LoVo (cell line): ENCODE measurements at regions not wholly inside any gene's neighbourhood (a gene's known extent, or its start where the extent isn't known, plus 50 kb on each side); places are given as distances from the start of the nearest gene placed in this dataset.

ENCODE experiments used
- DNase-seq: peaks from one replicate; pipeline ENCODE4 v3.0.0-alpha.2; 2016; ENCODE audit warnings: low spot score

DNA sequence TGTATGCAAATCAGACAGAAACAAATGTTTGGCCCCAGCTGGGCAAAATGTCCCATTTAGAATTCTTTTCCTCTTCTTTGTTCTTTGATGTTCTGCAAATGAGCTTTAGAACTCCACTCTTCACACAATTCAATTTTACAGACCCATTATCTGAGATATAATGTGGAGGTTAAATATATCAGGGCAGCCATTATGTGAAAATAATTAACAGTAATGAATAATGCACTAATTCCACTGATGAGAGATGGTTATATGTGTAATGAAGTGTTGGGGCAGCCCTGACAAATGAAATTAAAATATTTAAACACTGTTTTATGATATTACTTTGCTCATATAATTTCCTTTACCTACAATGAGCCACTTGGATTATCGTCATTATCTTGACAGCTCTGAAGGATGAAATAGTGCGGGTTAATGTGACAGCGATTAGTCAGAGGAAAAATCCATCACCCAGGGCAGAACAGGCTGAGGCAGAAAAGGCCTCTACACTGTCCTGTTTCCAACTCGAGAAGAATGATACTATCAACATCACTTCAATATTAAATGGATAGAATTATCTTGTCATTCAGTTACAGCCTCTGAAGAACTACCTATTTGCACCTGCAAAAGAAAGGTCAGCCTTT is 321.1 kb downstream of the RBM26 start:
- no peak for DNase-seq

GRCh38 chr13:79081942-79082341 is 324.1 kb downstream of the RBM26 start:
- no peak for DNase-seq

- peak; percentile 34 for DNase-seq
Measured at GRCh38 chr13:79079351-79079839, 326.7 kb downstream of the RBM26 start.

DNA sequence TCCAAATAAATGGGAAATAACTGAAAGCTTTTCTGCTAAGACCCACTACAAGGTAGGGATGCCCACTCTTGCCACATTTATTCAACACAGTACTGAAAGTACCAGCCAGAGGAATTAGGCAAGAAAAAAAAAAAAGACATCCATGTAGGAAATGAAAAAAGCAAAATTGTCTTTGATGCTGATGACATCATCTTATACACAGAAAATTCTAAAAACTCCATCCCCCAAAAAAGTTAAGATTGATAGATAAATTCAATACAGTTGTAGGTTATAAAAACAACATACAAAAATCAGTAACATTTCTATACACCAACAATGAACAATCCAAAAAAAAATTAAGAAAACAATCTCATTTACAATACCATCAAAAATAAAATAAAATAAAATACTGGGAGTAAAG is 330.4 kb downstream of the RBM26 start:
- DNase-seq, result no peak

DNA sequence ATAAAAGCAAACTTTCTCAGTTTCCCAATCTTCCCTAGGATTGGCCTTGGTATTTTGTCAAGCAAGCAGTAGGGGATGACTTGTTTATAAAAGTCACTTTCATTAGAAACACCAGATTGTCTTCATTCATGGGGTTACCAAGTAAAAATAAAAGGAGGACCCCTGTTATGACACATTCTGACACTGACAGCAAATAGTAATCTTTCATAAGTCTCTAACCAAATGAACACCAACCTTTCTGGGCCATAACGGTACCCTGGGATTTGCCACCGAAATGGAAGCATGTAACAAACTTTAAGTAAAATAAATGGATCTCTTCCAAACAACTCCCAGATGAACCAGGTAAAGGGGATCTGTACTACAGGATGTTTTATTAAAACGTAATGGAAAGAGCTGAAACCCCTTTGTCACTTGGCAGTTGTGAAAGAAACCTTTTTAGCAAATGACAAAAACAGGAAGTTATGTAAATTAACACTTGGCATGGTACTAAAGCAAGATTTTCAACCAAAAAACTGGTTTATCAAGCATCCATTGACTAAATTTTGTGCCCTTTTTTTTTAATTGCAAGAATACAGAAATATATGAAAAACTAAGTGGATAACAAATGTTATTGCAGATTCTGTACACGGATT is 335.6 kb downstream of the RBM26 start:
- no peak for DNase-seq

DNA sequence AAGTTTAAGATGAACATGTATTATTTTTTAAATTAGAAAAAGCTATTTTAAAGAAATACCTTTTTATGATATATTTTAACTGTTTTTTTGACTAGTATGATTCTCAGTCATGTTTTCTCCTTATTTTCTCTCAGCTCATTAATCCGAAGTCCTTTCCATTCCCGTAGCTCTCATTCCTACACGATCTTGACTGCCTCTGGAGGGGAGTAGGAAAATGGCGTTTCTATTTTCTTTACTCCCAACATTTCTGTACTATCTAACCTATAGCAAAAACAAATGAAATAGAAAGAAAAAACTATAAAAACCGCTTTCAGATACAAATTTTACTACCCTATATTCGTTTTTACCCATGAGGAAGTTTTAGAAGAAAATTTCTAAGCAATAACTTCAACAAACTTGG is 343.8 kb downstream of the RBM26 start:
- DNase-seq, result no peak

- no peak for DNase-seq
Measured at GRCh38 chr13:79060216-79060615, 345.8 kb downstream of the RBM26 start.

GRCh38 chr13:79056706-79057105 is 349.3 kb downstream of the RBM26 start:
- DNase-seq, result no peak

- no peak for DNase-seq
Measured at GRCh38 chr13:79051472-79051871, 354.6 kb downstream of the RBM26 start.

DNA sequence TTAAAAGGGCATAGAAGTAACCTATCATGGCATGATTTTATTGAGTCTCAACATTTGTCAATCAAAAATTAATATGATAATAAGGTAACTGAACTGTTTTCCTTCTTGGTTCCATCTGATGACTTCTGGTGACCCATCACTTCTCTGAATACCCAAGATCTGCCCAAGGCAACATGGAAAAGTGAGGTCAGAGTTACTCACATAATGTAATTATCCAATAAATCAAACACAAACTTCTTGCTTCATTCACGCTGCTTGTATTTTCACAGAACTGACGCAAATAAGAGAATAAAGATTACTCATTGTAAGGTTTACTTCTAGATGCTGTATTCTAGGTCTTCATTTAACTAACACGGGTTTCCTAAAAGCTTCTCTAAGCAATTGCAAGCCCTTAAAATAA is 361.6 kb downstream of the RBM26 start:
- DNase-seq, result no peak

DNA sequence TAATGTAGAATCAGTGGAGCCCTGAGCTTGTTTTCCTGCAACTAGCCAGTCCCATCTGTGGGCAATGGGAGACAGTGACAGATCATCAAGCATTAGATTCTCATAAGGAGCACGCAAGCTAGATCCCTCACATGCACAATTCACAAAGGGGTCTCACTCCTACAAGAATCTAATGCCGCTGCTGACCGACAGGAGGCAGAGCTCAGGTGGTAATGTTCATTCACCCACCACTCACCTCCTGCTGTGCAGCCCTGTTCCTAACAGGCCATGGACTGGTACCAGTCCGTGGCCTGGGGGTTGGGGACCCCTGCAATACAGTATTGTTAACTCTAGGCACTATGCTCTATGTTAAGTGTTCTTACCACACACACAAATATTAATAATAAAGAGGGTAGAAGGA is 362.8 kb downstream of the RBM26 start:
- DNase-seq, result no peak

DNA sequence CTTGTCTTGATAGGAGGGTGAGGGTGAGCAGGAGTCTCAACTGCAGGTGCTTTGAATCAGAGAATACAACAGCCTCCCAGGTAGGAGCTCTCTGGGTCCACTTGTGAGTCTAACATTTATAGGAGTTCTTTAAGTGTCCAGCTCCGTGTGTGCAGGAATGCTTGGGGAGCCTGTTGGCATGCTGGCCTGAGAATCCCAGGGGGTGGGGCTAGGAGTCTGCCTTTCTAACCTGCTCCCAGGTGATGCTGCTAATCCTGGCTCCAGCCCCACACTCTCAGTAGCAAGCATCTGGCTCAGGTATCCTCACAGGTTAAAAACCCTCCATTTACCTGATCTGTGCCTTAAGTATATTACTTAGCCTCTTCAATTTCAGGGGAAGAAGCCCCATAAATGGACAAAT is 368.9 kb downstream of the RBM26 start:
- DNase-seq, result no peak

- DNase-seq, result no peak
Measured at GRCh38 chr13:79034341-79034740, 371.7 kb downstream of the RBM26 start.

DNA sequence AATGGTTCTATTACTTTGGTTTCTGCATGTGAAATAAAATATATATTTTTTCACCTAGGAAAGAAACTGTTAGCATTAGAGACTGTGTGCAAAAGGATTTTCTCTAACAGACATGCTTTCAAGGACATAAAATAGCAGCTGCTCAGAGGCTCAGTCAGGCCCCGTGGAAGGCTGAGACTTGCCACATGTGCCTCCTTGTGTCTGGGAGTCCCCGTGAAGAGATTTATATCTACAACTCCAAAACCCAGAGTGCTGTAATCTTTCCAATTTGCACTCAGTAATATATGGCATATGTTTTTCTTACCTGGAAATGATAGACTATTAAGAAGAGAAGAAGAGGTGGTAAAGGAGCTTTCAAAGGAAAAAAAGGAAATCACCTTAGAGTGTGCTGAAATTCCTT is 371.6 kb upstream of the OBI1 start:
- DNase-seq, result no peak

DNA sequence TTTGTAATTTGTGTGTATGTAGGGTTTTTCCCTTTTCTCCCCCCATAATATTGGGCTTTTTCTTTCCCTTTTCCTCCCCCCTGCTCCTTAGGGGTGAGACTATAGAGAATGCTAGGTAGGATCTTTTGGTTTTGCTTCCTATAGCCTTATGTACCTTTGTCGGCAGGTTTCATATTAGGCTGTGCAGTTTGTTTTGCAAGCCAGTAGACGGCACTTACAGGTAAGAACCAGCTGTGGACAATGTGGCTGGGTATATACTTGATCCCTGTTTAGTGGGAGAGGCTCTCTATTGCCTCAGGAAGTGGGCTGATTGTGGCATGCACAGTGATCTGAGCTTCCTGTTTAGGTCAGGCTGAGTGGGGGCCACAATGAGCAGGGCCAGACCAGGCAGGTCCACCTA is 359.2 kb upstream of the OBI1 start:
- DNase-seq, result no peak

DNA sequence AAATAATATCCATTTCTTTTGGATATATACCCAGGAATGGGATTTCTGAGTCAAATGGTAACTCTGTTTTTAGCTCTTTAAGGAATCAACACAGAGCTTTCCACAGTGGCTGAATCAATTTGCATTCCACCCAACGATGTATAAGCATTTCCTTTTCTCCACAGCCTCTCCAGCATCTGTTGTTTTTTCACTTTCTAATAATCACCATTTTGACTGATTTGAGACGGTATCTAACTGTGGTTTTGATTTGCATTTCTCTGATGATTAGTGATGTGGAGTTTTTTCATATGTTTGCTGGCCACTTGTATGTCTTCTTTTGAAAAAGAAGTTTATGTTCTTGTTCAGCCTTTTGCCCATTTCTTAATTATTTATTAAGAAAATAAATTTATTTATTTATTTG is 352.2 kb upstream of the OBI1 start:
- DNase-seq, result no peak

DNA sequence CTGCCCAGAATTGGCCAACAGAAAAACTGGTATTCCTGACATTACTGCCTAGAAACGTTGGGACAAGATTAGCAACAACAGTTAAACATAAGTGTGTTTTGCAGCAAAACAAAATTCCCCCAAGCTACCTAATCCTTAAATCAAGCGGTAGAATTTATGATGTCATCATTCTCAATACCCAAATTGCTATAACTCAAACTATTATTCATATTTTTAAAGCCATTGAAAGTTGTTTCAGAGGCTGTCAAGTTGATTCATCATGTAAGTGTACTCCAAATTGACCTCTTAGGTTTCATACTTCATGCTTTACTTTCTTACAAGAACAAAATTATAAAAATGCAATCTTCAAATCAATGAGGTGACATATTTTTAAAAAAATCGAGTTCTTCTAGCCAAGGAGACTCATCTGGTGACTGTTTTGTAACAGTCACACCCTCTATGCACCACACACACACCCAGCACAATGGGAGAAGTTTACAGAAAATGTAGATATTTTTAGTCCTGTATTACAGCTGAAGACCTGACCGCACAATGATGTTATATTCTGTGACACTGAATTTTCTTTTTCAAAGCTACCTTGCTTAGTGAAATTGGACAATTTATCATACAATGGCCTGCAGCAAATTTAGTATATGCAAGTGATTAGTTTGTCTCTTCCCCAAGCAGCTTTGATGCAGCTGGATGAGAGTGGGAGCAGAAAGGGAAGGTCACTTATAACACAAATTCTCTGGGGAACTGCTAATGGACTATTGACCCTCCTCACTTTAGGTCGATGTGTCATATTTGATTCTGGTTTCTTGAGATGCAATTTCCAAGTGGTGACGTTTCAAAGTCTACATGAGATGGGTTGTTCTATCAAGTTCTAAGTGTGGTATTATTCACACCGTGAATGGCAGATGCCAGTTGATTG is 345.3 kb upstream of the OBI1 start:
- no peak for DNase-seq

DNA sequence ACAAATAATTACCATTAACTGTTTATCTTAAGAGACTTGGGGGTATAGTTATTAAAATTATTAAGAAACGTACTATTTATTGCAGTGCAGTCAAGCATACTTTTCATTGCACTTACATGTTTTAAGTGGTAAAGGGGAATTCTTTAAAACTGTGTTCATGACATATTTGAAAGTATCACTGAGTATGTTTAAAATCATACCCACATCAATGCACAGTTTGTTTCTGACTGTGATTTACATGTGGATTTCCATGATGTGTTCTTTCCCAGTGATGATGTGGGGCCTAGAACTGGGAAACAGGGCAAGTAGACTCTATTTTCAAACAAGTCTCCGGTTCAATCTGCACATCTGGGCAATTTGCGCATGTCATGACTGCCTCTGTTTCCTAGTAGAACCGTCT is 340.5 kb upstream of the OBI1 start:
- no peak for DNase-seq

- no peak for DNase-seq
Measured at GRCh38 chr13:78998630-78999315, 339.8 kb upstream of the OBI1 start.

- no peak for DNase-seq
Measured at GRCh38 chr13:78997902-78998629, 339.1 kb upstream of the OBI1 start.

DNA sequence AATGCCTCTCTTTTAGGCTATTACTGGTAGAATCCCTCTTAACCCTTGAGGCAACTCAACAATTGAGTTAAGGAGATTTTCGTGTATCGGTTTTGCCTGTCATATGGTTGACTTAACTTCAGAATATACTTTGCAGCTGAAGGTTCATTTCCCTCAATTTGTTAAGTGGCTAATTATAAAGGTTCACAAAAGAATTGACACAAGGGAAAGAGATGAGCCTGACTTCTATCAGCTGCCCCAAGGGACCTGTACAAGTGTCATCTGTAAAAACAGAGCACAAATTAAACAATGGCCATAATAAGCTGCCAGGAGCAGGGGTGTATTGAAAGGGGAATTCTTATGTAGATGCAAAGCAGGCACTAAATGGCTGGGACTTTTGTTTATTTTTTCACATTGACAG is 334.8 kb upstream of the OBI1 start:
- no peak for DNase-seq

DNA sequence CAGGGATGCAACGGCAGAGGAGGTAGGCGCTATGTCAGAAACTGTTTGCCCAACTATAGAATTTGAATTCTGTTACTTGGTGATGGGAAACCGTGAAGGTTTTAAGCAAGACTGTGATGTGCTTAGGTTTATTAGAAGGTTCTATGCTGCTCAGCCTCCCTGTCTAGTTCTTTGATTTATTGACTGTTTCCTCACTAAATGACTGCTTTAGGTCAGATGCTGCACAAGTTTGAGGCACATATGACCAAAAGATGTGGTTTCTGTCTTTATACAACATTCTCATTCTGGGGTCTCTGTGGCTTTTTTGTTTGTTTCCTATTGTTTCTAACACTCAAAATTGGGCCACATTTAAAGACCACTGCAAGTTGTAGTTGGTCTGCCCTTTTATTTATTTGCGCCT is 323.0 kb upstream of the OBI1 start:
- no peak for DNase-seq
